Endothelial cell of umbilical vein (primary cell): ENCODE measurements at regions not wholly inside any gene's neighbourhood (a gene's known extent, or its start where the extent isn't known, plus 50 kb on each side); places are given as distances from the start of the nearest gene placed in this dataset.
A peak's percentile ranks its signal among the peaks of the same experiment; 100 is the strongest.

Source experiments
- BruUV-seq: library from RNA; stranded (reverse); fragments of 400-500 nt; replicated peaks from 2 replicates; lab custom pipeline; 2021; lab: Mats Ljungman, UMichigan
- CTCF ChIA-PET: fragments of 300-600, 350-600 bp; sonication (Branson Sonifier 250); formaldehyde crosslinking; loops from one replicate; lab custom pipeline; 2021; ENCODE audit warnings: antibody characterized with exemption, inconsistent platforms; lab: Charles Lee
- POLR2A ChIA-PET: fragments of 300-600, 350-600 bp; sonication (Branson Sonifier 250); formaldehyde crosslinking; loops from one replicate; lab custom pipeline; 2021; ENCODE audit warnings: antibody characterized with exemption, inconsistent platforms; lab: Charles Lee
- DNase-seq: peaks from one replicate; pipeline ENCODE4 v3.0.0-alpha.2; 2011; ENCODE audit warnings: low read depth, low spot score
- FAIRE-seq: peaks from 2 replicates; lab custom pipeline; 2011; peaks lifted over from hg19 to GRCh38; lab: Jason Lieb, UNC
- H2AFZ ChIP-seq: 2 replicates; pipeline ENCODE4 v1.6.0; 2012; ENCODE audit warnings: low read depth, low read length, control low read depth, inconsistent platforms
- H3K27ac ChIP-seq: 2 replicates; pipeline ENCODE4 v1.5.1; 2011; ENCODE audit warnings: low read depth, mild to moderate bottlenecking, control low read depth, low read length, moderate library complexity; ENCODE audit not compliant: insufficient read depth
- H3K27me3 ChIP-seq, 2 experiments: 2 replicates each; pipeline versions ENCODE4 v1.6.0 to v1.6.1; 2011; ENCODE audit warnings: low read length in 2 of 2, mixed read lengths in 1 of 2; ENCODE audit not compliant: control insufficient read depth in 2 of 2, insufficient read depth in 2 of 2
- H3K36me3 ChIP-seq, 2 experiments: 2 replicates in 1 of 2; 3 replicates in 1 of 2; pipeline ENCODE4 v1.5.1; 2011; ENCODE audit warnings: low read length in 2 of 2, mild to moderate bottlenecking in 1 of 2, moderate library complexity in 1 of 2; ENCODE audit not compliant: control insufficient read depth in 2 of 2, insufficient read depth in 2 of 2; ENCODE audit errors: extremely low read depth in 1 of 2
- H3K4me1 ChIP-seq: 3 replicates; pipeline ENCODE4 v1.5.1; 2011; ENCODE audit warnings: mild to moderate bottlenecking, low read length; ENCODE audit not compliant: control insufficient read depth, insufficient read depth; ENCODE audit errors: extremely low read depth
- H3K4me2 ChIP-seq: 2 replicates; pipeline ENCODE4 v1.6.1; 2011; ENCODE audit warnings: low read length, control low read depth, mixed read lengths; ENCODE audit not compliant: insufficient read depth
- H3K4me3 ChIP-seq, 3 experiments: fragments of 200-600 bp in 1 of 3; sonication (generic), shearing (Covaris generic) in 1 of 3; replicated peaks in 1 of 3; 2 replicates each; pipeline ENCODE4 v1.5.1; 2011 to 2016; ENCODE audit warnings: control low read depth in 3 of 3, low read length in 3 of 3, mild to moderate bottlenecking in 2 of 3, inconsistent platforms in 1 of 3, low read depth in 1 of 3, moderate library complexity in 1 of 3; ENCODE audit not compliant: insufficient read depth in 1 of 3
- H3K79me2 ChIP-seq: 2 replicates; pipeline ENCODE4 v1.6.0; 2012; ENCODE audit warnings: low read length, inconsistent platforms; ENCODE audit not compliant: control insufficient read depth, insufficient read depth
- H3K9ac ChIP-seq: replicated peaks from 2 replicates; pipeline ENCODE3; 2011; ENCODE audit warnings: low read length, control low read depth; ENCODE audit not compliant: insufficient read depth; ENCODE audit errors: extremely low read depth
- H3K9me1 ChIP-seq: replicated peaks from 3 replicates; pipeline ENCODE4 v1.6.0; 2011; ENCODE audit warnings: mild to moderate bottlenecking, low read length; ENCODE audit not compliant: control insufficient read depth, insufficient read depth; ENCODE audit errors: extremely low read depth
- H3K9me3 ChIP-seq: replicated peaks from 2 replicates; pipeline ENCODE4 v1.5.1; 2012; ENCODE audit warnings: low read length, inconsistent platforms; ENCODE audit not compliant: control insufficient read depth, insufficient read depth
- H4K20me1 ChIP-seq: replicated peaks from 2 replicates; pipeline ENCODE3; 2011; ENCODE audit warnings: mild to moderate bottlenecking, low read length; ENCODE audit not compliant: control insufficient read depth, insufficient read depth; ENCODE audit errors: extremely low read depth
- EZH2 ChIP-seq: IDR thresholded peaks from 2 replicates; pipeline ENCODE4 v1.6.1; 2012; ENCODE audit warnings: borderline replicate concordance, low read depth, mild to moderate bottlenecking, moderate library complexity, low read length, inconsistent platforms; ENCODE audit not compliant: severe bottlenecking
- FOS ChIP-seq: IDR thresholded peaks from 2 replicates; pipeline ENCODE4 v1.6.1; 2011; ENCODE audit warnings: mild to moderate bottlenecking, low read length, moderate library complexity, borderline replicate concordance; ENCODE audit not compliant: insufficient read depth
- GATA2 ChIP-seq: IDR thresholded peaks from 2 replicates; pipeline ENCODE4 v1.7.0; 2011; ENCODE audit warnings: low read depth, mild to moderate bottlenecking, moderate library complexity, mixed read lengths, low read length; ENCODE audit not compliant: insufficient read length, insufficient read depth
- JUN ChIP-seq: IDR thresholded peaks from 2 replicates; pipeline ENCODE4 v1.6.1; 2011; ENCODE audit warnings: borderline replicate concordance, low read depth; ENCODE audit not compliant: insufficient read length, insufficient read depth
- MYC ChIP-seq: IDR thresholded peaks from one replicate; pipeline ENCODE4 v1.6.1; 2011; ENCODE audit warnings: mild to moderate bottlenecking, low read depth, low read length
- POLR2A ChIP-seq: IDR thresholded peaks from 2 replicates; pipeline ENCODE4 v1.6.1; 2012; ENCODE audit warnings: low read depth, mild to moderate bottlenecking, control low read depth, low read length
- POLR2AphosphoS5 ChIP-seq: IDR thresholded peaks from 2 replicates; pipeline ENCODE4 v1.6.1; 2012; ENCODE audit warnings: low read depth, mild to moderate bottlenecking, control low read depth, low read length, moderate library complexity; ENCODE audit not compliant: insufficient read depth
- dilution Hi-C: fragments of 300-500 bp; cut with MboI; formaldehyde crosslinking; loops from one replicate; pipeline ENCODE4 v1.15.0; 2019; ENCODE audit warnings: low sequenced_read_pairs; ENCODE audit not compliant: extremely low pct_ligation_motif_present
- intact Hi-C: fragments of 100-400 bp; cut with micrococcal nuclease; formaldehyde crosslinking; loops from one replicate; pipeline ENCODE4 v1.10.0; 2022
- TF ChIP-seq, protein P1 (sequence below), 2 donors: IDR thresholded peaks; 1 replicate in 1 of 2; 2 replicates in 1 of 2; pipeline ENCODE4 v1.5.1; 2011; ENCODE audit warnings: low read length in 2 of 2, mild to moderate bottlenecking in 2 of 2, moderate library complexity in 2 of 2, control low read depth in 1 of 2, inconsistent platforms in 1 of 2, low read depth in 1 of 2; ENCODE audit not compliant: insufficient read depth in 1 of 2; ENCODE audit errors: extremely low read depth in 1 of 2
- TF ChIP-seq, protein P2 (sequence below): IDR thresholded peaks from 2 replicates; pipeline ENCODE4 v1.6.1; 2011; ENCODE audit not compliant: insufficient read depth, insufficient read length

DNA sequence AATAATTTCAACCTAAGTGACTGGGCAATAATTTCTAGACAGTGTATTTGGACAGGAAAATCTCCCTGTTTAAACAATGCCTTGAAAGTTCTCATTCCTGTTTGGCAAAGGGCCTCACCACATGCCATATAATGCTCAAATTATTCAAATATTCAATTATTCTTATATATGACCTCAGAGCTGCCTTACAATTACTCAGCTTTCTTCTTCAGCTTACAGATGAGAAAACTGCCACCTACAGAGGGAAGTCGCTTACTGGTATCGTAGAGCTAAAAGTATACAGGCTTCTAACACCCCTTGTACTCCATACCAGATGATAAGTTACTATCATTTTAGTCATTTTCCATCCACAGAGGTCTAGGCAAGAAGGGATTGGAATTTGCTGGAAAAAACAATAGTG is 830.3 kb downstream of the BRINP1 start:
- Histone ChIP-seq H2AFZ (no peak overlapping the region), H3K79me2 (no peaks in the 10 kb centered on the region), H3K4me2 (no peak overlapping the region), H3K4me1 (peaks cover 3% of the 10 kb centered on the region), H3K4me3 (no peak overlapping the region), H3K9ac (no peak overlapping the region), H4K20me1 (no peaks in the 10 kb centered on the region), H3K27me3 (no peaks in the 10 kb centered on the region), H3K9me3 (no peaks in the 10 kb centered on the region), H3K36me3 (no peaks in the 10 kb centered on the region), H3K27ac (no peak overlapping the region), H3K9me1 (no peaks in the 10 kb centered on the region)
- intact Hi-C loops (no loop called here), dilution Hi-C loops (no loop called here)
- no TSS peak for BruUV-seq
- CTCF ChIA-PET: interaction anchor here (1.5 kb wide), 1 partner anchor 9 kb away, joined by 3 read pairs; no protein-coding TSS in a partner anchor
- TF ChIP-seq, protein P1, sequence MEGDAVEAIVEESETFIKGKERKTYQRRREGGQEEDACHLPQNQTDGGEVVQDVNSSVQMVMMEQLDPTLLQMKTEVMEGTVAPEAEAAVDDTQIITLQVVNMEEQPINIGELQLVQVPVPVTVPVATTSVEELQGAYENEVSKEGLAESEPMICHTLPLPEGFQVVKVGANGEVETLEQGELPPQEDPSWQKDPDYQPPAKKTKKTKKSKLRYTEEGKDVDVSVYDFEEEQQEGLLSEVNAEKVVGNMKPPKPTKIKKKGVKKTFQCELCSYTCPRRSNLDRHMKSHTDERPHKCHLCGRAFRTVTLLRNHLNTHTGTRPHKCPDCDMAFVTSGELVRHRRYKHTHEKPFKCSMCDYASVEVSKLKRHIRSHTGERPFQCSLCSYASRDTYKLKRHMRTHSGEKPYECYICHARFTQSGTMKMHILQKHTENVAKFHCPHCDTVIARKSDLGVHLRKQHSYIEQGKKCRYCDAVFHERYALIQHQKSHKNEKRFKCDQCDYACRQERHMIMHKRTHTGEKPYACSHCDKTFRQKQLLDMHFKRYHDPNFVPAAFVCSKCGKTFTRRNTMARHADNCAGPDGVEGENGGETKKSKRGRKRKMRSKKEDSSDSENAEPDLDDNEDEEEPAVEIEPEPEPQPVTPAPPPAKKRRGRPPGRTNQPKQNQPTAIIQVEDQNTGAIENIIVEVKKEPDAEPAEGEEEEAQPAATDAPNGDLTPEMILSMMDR (IDR thresholded peaks at IDR 0.05; ENCODE audit: extremely low read depth in 1 of 2, insufficient read depth in 1 of 2, low read depth in 1 of 2, low read length in 2 of 2): no peak
- TF ChIP-seq GATA2: no peak
- TF ChIP-seq POLR2AphosphoS5: no peak
- no peak for TF ChIP-seq POLR2A
- no peak for TF ChIP-seq MYC
- TF ChIP-seq EZH2: no peak
- TF ChIP-seq, protein P2, sequence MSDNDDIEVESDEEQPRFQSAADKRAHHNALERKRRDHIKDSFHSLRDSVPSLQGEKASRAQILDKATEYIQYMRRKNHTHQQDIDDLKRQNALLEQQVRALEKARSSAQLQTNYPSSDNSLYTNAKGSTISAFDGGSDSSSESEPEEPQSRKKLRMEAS: no peak
- TF ChIP-seq FOS: no peak
- TF ChIP-seq JUN: no peak
- peak; percentile 70 for DNase-seq
- POLR2A ChIA-PET: no interaction called here
- FAIRE-seq: no peak
